ENCODE measurements at regions not wholly inside any gene's neighbourhood (a gene's known extent, or its start where the extent isn't known, plus 50 kb on each side); places are given as distances from the start of the nearest gene placed in this dataset.

GRCh38 chr5:27217977-27218376 lies 179.6 kb upstream of the CDH9 start:
- Histone ChIP-seq H3K27ac (ENCODE audit: low read length) (no peak overlapping the region), H3K9ac (ENCODE audit: low read depth, low read length) (no peak overlapping the region), H3K79me2 (ENCODE audit: insufficient read depth, low read length) (no peaks in the 10 kb centered on the region), H3K27me3 (ENCODE audit: insufficient read depth, low read length, poor library complexity) (no peaks in the 10 kb centered on the region), H3K4me1 (ENCODE audit: insufficient read depth, low read length) (no peaks in the 10 kb centered on the region), H2AFZ (ENCODE audit: low read depth, low read length) (no peak overlapping the region), H3K36me3 (ENCODE audit: insufficient read depth, low read length) (no peaks in the 10 kb centered on the region), H3K4me3 (ENCODE audit: low read depth in 1 of 2, low read length in 2 of 2) (no peak overlapping the region), H4K20me1 (ENCODE audit: insufficient read depth, low read length) (no peaks in the 10 kb centered on the region), H3K9me3 (ENCODE audit: insufficient read depth, low read length, severe bottlenecking) (no peaks in the 10 kb centered on the region), H3K4me2 (ENCODE audit: insufficient read depth, low read length) (no peak overlapping the region)
- DNase-seq: no peak
- TF ChIP-seq EZH2 (IDR thresholded peaks at IDR 0.05; ENCODE audit: borderline replicate concordance, low read depth, low read length, severe bottlenecking) (no peak), CTCF (IDR thresholded peaks at IDR 0.05; ENCODE audit: borderline replicate concordance, extremely low read depth, low read length, poor library complexity, severe bottlenecking) (no peak)
- no peak for ATAC-seq (ENCODE audit: insufficient read depth, low read depth)

GRCh38 chr5:27217155-27217956 lies 179.0 kb upstream of the CDH9 start:
- ATAC-seq (ENCODE audit: insufficient read depth, low read depth): no peak
- Histone ChIP-seq H3K27ac (ENCODE audit: low read length) (no peak overlapping the region), H3K4me3 (ENCODE audit: low read depth in 1 of 2, low read length in 2 of 2) (no peak overlapping the region), H3K4me2 (ENCODE audit: insufficient read depth, low read length) (no peak overlapping the region), H3K9me3 (ENCODE audit: insufficient read depth, low read length, severe bottlenecking) (no peaks in the 10 kb centered on the region), H3K4me1 (ENCODE audit: insufficient read depth, low read length) (no peaks in the 10 kb centered on the region), H3K79me2 (ENCODE audit: insufficient read depth, low read length) (no peaks in the 10 kb centered on the region), H3K9ac (ENCODE audit: low read depth, low read length) (no peak overlapping the region), H2AFZ (ENCODE audit: low read depth, low read length) (no peak overlapping the region), H3K27me3 (ENCODE audit: insufficient read depth, low read length, poor library complexity) (no peaks in the 10 kb centered on the region), H3K36me3 (ENCODE audit: insufficient read depth, low read length) (no peaks in the 10 kb centered on the region), H4K20me1 (ENCODE audit: insufficient read depth, low read length) (no peaks in the 10 kb centered on the region)
- DNase-seq: no peak
- TF ChIP-seq CTCF (IDR thresholded peaks at IDR 0.05; ENCODE audit: borderline replicate concordance, extremely low read depth, low read length, poor library complexity, severe bottlenecking): no peak
- TF ChIP-seq EZH2 (IDR thresholded peaks at IDR 0.05; ENCODE audit: borderline replicate concordance, low read depth, low read length, severe bottlenecking): no peak

GRCh38 chr5:27216367-27216950 lies 178.1 kb upstream of the CDH9 start:
- no peak for TF ChIP-seq EZH2 (IDR thresholded peaks at IDR 0.05; ENCODE audit: borderline replicate concordance, low read depth, low read length, severe bottlenecking)
- TF ChIP-seq CTCF (IDR thresholded peaks at IDR 0.05; ENCODE audit: borderline replicate concordance, extremely low read depth, low read length, poor library complexity, severe bottlenecking): no peak
- Histone ChIP-seq H3K27me3 (ENCODE audit: insufficient read depth, low read length, poor library complexity) (no peaks in the 10 kb centered on the region), H3K4me2 (ENCODE audit: insufficient read depth, low read length) (no peak overlapping the region), H3K36me3 (ENCODE audit: insufficient read depth, low read length) (no peaks in the 10 kb centered on the region), H3K4me1 (ENCODE audit: insufficient read depth, low read length) (no peaks in the 10 kb centered on the region), H2AFZ (ENCODE audit: low read depth, low read length) (no peak overlapping the region), H3K9ac (ENCODE audit: low read depth, low read length) (no peak overlapping the region), H3K9me3 (ENCODE audit: insufficient read depth, low read length, severe bottlenecking) (no peaks in the 10 kb centered on the region), H4K20me1 (ENCODE audit: insufficient read depth, low read length) (no peaks in the 10 kb centered on the region), H3K79me2 (ENCODE audit: insufficient read depth, low read length) (no peaks in the 10 kb centered on the region), H3K27ac (ENCODE audit: low read length) (no peak overlapping the region), H3K4me3 (ENCODE audit: low read depth in 1 of 2, low read length in 2 of 2) (no peak overlapping the region)
- ATAC-seq (ENCODE audit: insufficient read depth, low read depth) (no peak), DNase-seq (no peak)

All from DND-41 (cell line).